Right atrium auricular region (tissue), 2 donors: ENCODE measurements at regions not wholly inside any gene's neighbourhood (a gene's known extent, or its start where the extent isn't known, plus 50 kb on each side); places are given as distances from the start of the nearest gene placed in this dataset.

Experiments
- DNase-seq: peaks from one replicate; pipeline ENCODE4 v3.0.0-alpha.2; 2019; ENCODE audit warnings: low spot score
- H3K27ac ChIP-seq, 2 donors: fragments of 200-600 bp; sonication (generic); 1 replicate in 1 of 2; 2 replicates in 1 of 2; pipeline ENCODE4 v1.5.1; 2016 to 2019
- H3K27me3 ChIP-seq, 2 donors: fragments of 200-600 bp; sonication (generic); one replicate each; pipeline versions ENCODE4 v1.5.1 to v1.6.0; 2017 to 2019
- H3K36me3 ChIP-seq: fragments of 200-600 bp; sonication (generic); one replicate; pipeline ENCODE4 v1.5.1; 2016
- H3K4me1 ChIP-seq, 2 donors: fragments of 200-600 bp; sonication (generic); one replicate each; pipeline versions ENCODE4 v1.5.1 to v1.6.0; 2017 to 2019
- H3K4me3 ChIP-seq, 2 donors: fragments of 200-600 bp; sonication (generic); 1 replicate in 1 of 2; 2 replicates in 1 of 2; pipeline ENCODE4 v1.5.1; 2017 to 2019; ENCODE audit warnings: mild to moderate bottlenecking in 1 of 2, moderate library complexity in 1 of 2
- H3K9me3 ChIP-seq, 2 donors: fragments of 200-600 bp; sonication (generic); one replicate each; pipeline ENCODE4 v1.5.1; 2019
- CTCF ChIP-seq, 2 donors: fragments of 200-600 bp; sonication (generic); IDR thresholded peaks; one replicate each; pipeline ENCODE4 v1.5.1; 2019; ENCODE audit warnings: antibody characterized with exemption in 2 of 2

GRCh38 chr13:111954661-111955411 is 112.1 kb upstream of the SOX1 start:
- no peak for TF ChIP-seq CTCF (IDR thresholded peaks at IDR 0.05)
- peak; percentile 50 for DNase-seq
- Histone ChIP-seq H3K36me3 (no peaks in the 10 kb centered on the region), H3K4me1 (no peaks in the 10 kb centered on the region), H3K9me3 (peaks cover 0 to 14% of the 10 kb centered on the region in 2 donors), H3K27me3 (no peaks in the 10 kb centered on the region), H3K4me3 (no peak overlapping the region), H3K27ac (no peak overlapping the region)

- H3K4me3 ChIP-seq, result no peak overlapping the region
- H3K27me3 ChIP-seq, result no peaks in the 10 kb centered on the region
- H3K4me1 ChIP-seq, result no peaks in the 10 kb centered on the region
- no peaks in the 10 kb centered on the region for H3K36me3 ChIP-seq
- peak; percentile 36 for DNase-seq
- no peak overlapping the region for H3K27ac ChIP-seq
- TF ChIP-seq CTCF (IDR thresholded peaks at IDR 0.05), result no peak
- H3K9me3 ChIP-seq, result peaks cover 0 to 10% of the 10 kb centered on the region in 2 donors
These were observed 111.4 kb upstream of the SOX1 start for GRCh38 chr13:111955412-111956065.

GRCh38 chr13:111956261-111957151 is 110.4 kb upstream of the SOX1 start:
- TF ChIP-seq CTCF (IDR thresholded peaks at IDR 0.05), result no peak
- Histone ChIP-seq H3K4me3 (no peak overlapping the region), H3K36me3 (no peaks in the 10 kb centered on the region), H3K9me3 (peaks cover 0 to under 1% of the 10 kb centered on the region in 2 donors), H3K27me3 (no peaks in the 10 kb centered on the region), H3K4me1 (no peaks in the 10 kb centered on the region), H3K27ac (no peak overlapping the region)
- DNase-seq, result peak; percentile 30

- H3K27ac ChIP-seq, result no peak overlapping the region
- H3K4me3 ChIP-seq, result no peak overlapping the region
- H3K27me3 ChIP-seq, result no peaks in the 10 kb centered on the region
- H3K36me3 ChIP-seq, result no peaks in the 10 kb centered on the region
- no peak for DNase-seq
- no peaks in the 10 kb centered on the region for H3K4me1 ChIP-seq
- TF ChIP-seq CTCF (IDR thresholded peaks at IDR 0.05), result no peak
- H3K9me3 ChIP-seq, result no peaks in the 10 kb centered on the region
These were observed 109.0 kb upstream of the SOX1 start for GRCh38 chr13:111957913-111958450.

- DNase-seq, result no peak
- Histone ChIP-seq H3K27me3 (no peaks in the 10 kb centered on the region), H3K36me3 (no peaks in the 10 kb centered on the region), H3K9me3 (no peaks in the 10 kb centered on the region), H3K4me1 (no peaks in the 10 kb centered on the region), H3K4me3 (no peak overlapping the region), H3K27ac (no peak overlapping the region)
- no peak for TF ChIP-seq CTCF (IDR thresholded peaks at IDR 0.05)
These were observed 108.1 kb upstream of the SOX1 start for GRCh38 chr13:111958612-111959395.
